GM21619 (cell line): ENCODE measurements at regions not wholly inside any gene's neighbourhood (a gene's known extent, or its start where the extent isn't known, plus 50 kb on each side); places are given as distances from the start of the nearest gene placed in this dataset.
"Not testable (repeated sequence)": the region's sequence is repeated elsewhere in the genome, so short reads cannot be mapped to it uniquely, and the experiment has no call there.

Experiments
- ATAC-seq: cut with Tn5 transposase; IDR thresholded peaks from one replicate; pipeline ENCODE4 v1.9.1; 2021; ENCODE audit not compliant: unreplicated experiment

- no peak for ATAC-seq
Observed at GRCh38 chr4:123535037-123535748, 138.6 kb downstream of the SPRY1 start.

- ATAC-seq: no peak
Observed at GRCh38 chr4:123536225-123536624, 139.6 kb downstream of the SPRY1 start.

DNA sequence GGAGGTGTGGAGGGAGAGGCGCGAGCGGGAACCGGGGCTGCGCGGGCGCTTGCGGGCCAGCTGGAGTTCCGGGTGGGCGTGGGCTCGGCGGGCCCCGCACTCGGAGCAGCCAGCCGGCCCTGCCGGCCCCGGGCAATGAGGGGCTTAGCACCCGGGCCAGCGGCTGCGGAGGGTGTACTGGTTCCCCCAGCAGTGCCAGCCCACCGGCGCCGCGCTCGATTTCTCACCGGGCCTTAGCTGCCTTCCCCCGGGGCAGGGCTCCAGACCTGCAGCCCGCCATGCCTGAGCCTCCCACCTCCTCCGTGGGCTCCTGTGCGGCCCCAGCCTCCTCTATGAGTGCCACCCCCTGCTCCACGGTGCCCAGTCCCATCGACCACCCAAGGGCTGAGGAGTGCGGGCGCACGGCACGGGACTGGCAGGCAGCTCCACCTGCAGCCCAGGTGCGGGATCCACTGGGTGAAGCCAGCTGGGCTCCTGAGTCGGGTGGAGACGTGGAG is 141.4 kb downstream of the SPRY1 start:
- ATAC-seq: not testable (repeated sequence)

- no peak for ATAC-seq
Observed at GRCh38 chr4:123545667-123546572, 149.3 kb downstream of the SPRY1 start.

- no peak for ATAC-seq
Observed at GRCh38 chr4:123546573-123547060, 150.0 kb downstream of the SPRY1 start.

- no peak for ATAC-seq
Observed at GRCh38 chr4:123547216-123548165, 150.9 kb downstream of the SPRY1 start.

DNA sequence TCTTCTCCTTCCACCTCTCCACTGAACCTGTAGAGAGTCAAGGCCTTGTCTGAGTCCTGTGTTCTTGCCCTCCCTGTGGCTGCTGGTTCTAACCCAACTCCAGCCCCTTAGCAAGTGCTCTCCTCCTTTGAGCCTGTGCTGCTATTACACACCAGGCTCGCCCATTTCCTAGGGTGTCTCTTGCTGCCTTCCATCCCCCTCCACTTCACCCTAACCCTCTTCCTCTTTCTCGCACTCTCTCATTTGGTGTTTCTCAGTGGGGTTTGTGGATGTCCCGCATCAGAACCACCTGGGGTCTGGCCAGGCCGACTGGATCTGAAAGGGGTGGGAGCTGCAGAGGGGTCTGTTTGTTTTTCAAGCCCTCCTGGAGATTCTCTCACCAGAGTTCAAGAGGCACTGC is 156.7 kb downstream of the SPRY1 start:
- no peak for ATAC-seq

DNA sequence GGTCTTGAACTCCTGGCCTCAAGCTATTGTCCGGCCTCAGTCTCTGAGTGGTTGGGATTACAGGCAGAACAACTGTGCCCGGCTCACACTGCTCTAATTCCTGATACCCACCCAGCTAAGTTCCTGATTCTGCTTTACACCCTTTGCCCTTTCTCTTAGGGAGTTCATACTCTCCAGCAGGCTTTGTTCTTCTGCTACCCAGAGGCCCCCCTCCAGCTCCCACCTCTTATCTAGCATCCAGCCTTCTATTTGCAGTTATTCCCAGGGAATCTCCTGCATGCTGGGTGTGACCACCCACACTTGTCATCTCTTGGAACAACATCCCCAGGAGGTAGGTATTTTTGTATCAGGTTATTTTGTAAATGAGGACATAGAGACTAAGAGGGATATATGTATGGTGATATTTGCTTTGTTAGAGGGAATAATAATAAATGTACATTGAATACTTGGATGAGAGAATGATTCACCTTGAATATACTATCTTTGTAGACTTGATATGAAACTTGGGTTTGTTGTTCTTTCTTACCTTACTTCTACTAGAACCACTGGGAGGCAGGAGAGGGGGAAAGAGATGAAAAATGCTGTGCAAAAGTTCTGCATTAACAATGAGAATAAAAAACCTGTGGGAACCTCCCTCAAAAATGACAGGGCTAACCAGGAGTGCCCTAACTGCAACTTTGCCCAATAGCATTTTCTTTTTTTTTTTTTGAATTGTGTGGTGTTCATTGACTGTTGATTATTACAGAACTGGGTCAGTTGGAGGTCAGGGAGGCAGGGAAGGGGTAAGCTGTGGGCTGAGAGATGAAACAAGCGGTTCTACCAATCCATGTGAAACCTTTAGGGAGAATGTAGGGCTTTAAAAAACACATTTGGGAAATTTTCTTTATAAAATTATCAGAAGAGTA is 157.4 kb downstream of the SPRY1 start:
- ATAC-seq: no peak

DNA sequence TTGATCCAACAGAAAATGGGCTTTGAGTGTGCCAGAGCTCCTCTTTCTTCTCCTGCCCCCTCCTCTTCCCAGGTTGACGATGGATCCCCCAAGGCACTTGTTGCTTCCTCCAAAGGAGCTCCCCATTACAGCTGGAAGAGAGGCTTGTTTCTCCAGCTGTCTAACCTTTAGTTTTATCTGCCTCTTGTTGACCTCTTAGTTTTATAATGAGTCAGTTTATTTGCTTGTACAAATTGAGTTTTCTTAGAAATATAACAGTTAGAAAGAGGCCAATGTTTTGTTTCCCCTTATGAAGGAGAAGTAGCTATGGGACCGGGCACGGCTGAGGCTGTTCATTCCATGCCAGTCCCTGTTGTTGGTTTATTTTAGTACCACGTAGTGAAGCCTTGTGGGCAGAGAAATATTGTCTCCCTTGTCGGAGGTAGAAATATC is 158.2 kb downstream of the SPRY1 start:
- no peak for ATAC-seq

GRCh38 chr4:123555233-123555806 is 158.7 kb downstream of the SPRY1 start:
- ATAC-seq: no peak

DNA sequence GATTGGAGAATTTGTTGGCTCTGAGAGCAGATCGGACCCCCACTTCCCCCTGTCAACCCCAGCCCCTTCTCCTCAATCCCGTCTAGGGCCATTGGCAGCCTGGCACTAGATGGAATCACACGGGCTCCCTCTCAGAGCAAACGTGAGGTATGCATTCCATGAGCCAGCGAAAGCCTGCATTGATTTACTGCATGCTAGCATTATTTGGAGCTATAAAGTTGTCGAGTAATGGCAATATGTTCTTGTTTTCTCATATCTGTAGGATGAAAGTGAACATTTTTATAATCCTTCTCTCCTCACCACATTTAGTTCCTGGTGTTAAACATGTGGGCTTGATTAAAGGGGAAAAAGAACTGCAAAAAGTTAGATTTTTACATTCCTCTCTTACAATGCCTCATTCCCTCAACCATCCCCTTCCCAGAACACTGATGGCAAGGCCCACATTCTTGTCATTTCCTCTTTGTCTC is 159.2 kb downstream of the SPRY1 start:
- ATAC-seq: no peak

DNA sequence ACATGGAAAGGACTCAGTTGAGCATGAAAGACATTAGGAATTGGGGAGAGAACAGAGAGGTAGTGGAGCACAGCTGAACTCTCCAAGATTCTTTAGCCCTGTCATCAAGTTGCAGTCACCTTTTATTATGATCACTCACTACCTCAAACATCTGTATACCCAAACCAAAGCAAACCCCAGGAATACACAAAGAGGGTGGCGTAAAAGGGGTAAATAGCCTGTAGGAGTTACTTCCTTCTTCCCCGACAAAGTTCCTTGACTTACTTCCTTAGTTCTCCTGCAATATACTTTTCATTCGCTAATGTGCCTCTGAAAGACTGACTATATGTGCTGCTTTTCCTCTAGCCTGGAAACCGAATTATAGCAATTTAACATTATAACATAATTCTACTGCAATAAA is 159.9 kb downstream of the SPRY1 start:
- ATAC-seq: no peak

DNA sequence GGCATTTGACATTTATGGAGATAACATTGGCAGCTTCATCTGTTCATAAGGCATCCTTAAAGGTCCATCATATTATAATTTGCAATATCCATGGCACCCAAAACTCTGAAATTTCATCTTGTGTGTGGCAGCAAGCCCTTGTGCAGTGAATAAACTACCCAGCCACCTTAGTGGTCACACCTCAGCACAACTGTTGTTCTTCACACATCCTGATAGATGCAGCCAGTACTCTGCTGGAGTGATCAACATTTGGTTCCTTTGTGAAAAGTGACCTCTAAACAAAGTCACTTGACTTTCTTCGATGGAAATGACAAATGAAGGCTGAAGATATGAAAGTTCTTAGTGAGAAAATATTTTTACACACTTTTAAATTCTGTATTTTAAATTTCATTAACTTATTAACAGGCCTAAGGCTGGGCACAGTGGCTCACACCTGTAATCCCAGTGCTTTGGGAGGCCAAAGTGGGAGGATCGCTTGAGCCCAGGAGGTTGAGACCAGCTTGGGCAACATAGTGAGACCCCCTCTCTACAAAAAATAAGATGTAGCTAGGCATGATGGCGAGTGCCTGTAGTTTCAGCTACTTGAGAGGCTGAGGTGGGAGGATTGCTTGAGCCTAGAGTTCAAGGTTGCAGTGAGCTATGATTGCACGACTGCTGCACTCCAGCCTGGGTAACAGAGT is 161.4 kb downstream of the SPRY1 start:
- no peak for ATAC-seq

DNA sequence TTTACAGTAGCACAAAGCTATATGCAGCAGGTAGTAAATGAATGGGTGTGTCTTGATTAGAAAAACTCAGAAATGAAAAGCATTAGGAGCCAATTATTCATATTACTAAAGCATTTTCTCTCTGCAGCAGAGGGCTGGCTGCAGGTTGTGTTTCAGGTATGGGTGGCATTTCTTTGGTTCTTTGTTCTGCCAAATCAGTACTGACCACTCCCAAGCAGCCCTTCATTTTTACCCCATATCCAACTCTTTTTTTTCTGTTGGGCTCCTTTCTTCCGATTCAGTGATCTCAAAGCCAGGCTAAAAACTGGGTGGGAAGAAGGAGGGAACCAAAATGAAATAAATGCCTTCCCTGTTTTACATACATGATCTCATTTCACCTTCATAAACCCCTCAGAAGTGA is 162.3 kb downstream of the SPRY1 start:
- no peak for ATAC-seq

DNA sequence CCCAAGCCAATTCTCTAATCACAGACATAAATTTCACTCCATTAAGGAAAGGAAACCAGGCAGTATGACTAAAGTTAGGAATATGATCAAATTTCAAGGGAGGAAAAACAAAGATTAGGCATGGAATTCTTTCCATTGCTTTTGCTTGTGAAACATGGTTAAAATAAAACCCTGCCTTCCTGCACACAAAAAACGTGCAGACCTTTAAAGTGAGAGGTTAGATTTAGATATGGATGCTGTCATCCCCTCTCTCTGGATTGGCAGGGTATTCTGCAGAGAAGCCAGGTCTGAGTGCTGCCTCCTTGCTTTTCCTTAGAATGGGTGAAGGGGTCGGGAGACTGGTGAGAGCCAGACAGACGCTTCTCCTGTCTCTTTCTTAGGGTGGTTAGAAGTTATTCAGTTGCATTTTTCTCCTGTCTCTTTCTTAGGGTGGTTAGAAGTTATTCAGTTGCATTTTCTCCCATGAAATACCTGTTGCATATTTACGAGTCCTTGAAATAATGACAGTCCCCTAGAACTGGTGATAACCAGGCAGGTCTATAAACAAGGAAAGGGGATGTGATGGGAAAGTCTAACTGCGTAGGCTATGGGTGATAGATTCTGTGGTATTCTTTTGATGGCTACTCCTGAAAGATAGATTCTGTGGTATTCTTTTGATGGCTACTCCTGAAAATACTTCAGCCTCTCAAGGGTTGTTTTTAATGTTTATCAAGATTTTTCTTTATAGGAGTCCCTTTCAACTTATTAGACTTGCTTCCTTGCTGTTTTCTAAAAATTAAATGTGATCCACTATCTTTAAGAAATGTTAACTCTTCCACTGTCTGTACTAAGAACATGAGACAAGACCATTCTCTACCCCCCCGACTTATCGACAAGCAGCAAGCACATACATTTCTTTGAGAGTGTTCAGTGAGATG is 163.6 kb downstream of the SPRY1 start:
- no peak for ATAC-seq

- no peak for ATAC-seq
Observed at GRCh38 chr4:123561525-123561924, 164.9 kb downstream of the SPRY1 start.

GRCh38 chr4:123562994-123563750 is 166.6 kb downstream of the SPRY1 start:
- no peak for ATAC-seq
